GM18907 (cell line): ENCODE measurements at regions not wholly inside any gene's neighbourhood (a gene's known extent, or its start where the extent isn't known, plus 50 kb on each side); places are given as distances from the start of the nearest gene placed in this dataset.
"Not testable (repeated sequence)": the region's sequence is repeated elsewhere in the genome, so short reads cannot be mapped to it uniquely, and the experiment has no call there.

Experiments used
- ATAC-seq: cut with Tn5 transposase; IDR thresholded peaks from one replicate; pipeline ENCODE4 v1.9.1; 2021; ENCODE audit warnings: mild to moderate bottlenecking, moderate library complexity; ENCODE audit not compliant: unreplicated experiment

DNA sequence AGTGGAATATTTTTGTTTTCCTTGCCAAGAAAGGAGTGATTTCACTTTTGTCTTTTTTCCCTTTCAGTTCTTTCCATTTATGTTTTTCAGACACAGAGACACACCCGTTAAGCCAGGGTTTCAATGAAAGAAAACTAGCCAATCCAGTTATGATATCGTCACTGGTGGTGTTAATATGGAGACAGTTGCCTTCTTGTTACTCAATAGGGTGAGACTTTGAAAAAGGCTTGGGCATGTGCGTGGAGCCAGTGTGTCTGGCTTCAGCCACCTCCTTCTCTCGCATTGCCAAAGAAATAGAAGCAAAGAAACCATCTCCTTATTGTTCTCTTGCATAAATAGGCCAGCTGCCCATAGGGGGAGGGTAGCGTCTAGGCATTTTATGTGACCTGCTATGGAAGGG, 84.1 kb upstream of the DLX6 start:
- no peak for ATAC-seq

DNA sequence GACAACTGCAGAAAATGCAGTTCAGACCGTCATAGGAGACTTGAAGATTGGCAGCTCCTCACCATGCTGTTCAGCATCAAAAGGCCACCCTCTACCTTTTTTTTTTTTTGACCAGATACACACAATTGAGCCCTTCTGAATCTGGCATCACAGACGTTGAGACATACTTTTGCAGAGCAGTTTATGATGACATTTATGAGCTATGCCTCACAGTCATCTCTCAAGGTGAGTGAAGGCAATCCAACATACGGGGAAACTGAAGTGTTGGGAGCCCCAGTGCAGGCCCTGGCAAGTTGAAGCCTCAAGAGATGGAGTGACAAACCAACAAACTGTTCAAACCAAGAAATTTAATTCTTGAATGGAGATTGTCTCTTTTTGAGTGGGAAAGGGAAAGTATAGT, 83.6 kb upstream of the DLX6 start:
- ATAC-seq, result no peak

DNA sequence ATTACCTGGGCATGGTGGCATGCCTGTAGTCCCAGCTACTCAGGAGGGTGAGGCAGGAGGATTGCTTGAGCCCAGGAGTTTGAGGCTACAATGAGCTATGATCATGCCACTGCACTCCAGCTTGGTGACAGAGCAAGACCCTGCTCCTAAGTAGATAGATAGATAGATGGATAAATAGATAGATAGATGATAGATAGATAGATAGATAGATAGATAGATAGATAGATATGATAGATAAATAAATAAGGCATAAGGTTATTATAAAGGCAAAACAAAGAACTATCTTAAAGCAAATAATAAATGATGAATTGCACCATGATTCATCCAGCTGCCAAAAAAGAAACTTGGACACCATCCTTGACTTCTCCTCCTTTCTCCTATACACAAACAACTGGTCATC, 82.0 kb upstream of the DLX6 start:
- ATAC-seq, result not testable (repeated sequence)

DNA sequence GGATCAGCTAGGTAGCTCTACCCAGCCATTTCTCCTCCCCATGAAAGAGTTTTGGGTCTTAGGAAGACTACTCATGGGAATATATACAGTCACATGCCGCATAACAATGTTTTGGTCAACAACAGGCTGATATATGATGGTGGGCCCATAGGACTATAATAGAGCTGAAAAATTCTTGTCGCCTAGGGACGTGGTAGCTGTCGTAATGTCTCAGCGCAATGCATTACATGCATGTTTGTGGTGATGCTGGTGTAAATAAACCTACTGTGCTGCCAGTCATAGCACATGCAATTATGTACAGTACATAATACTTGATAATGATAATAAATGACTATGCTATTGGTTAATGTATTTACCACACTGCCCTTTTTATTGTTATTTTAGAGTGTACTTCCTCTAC, 78.2 kb upstream of the DLX6 start:
- ATAC-seq, result no peak

- ATAC-seq, result no peak
Measured at GRCh38 chr7:96928965-96929364, 76.4 kb upstream of the DLX6 start.

DNA sequence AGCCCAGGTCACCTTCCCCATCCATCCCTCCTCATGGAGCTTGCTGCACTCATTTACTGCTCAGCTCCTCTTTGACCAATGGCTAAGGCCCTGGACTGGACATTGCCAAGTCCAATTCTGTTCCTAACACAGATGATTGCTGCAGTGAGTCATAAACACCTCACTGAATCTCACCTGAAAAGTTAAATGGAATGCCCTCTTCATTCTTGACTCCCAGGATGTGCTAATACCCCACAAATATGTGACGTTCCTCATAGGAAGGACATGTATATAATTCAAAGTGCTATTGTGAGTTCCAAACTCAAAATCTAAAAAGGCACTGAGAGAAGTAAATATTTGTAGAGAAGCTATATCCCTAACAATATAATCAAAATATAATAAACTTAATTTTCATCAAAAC, 73.5 kb upstream of the DLX6 start:
- no peak for ATAC-seq

DNA sequence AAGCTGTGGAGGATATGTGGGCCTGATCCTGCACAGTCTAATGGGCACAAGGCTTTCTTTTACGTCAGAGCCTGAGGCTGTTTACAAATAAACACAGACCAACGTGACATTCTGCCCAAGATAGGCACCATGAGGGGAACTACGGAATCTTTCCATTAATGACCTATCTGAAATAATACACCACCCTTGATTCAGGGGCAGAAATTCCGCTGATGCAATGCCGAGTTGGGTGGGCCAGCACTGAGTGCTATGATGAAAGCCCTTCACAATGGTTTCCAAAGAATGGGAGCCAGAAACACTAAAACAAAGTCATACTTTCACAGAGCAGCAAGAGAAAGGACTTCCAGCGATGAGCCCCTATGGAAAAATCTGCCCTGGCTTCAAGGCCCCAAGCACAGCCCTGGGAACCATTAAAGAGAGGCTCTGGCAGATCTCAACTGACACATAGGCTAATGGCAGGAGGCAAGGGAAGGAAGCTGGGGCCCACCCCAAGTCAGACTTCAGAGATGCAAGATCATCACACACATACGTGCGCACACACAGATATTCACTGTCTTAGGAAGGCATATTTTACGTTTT, 72.2 kb upstream of the DLX6 start:
- no peak for ATAC-seq

DNA sequence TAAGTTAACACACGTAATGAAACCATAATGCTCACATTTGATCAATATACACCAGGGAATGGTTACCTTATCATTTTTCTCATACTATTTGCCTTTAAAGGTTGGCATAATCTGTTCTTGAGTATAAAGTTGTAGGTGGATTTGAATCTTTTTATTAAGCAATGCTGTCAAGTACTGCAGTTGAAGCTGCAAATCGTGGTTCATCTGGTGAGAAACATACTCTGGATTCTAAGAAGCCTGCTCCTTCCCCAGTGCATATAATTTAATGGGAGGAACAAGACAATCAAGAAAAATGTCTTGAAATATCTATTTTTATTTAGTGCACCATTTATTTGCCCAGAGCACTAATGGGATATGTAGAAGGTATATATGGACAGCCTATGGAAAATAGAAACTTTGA, 68.7 kb upstream of the DLX6 start:
- no peak for ATAC-seq

DNA sequence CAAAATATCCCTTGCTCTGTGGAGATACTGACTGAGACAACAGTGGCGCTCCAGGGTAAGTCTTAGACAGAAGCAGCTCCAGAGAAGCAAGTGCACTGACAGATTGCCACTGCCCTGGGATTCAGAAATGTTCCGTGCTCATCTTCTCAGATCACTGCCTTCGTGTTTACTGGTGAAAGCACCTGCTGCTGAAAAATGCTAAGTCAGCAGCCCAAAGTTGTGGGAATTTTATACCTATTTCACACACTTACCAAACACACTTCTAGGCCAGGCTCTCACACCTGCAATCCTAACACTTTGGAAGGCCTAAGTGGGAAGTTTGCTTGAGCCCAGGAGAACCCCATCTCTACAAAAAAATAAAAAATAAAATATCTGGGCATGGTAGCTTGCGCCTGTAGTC, 63.2 kb upstream of the DLX6 start:
- no peak for ATAC-seq

- ATAC-seq, result no peak
Measured at GRCh38 chr7:96949766-96950165, 55.6 kb upstream of the DLX6 start.

GRCh38 chr7:96952974-96953391, 52.4 kb upstream of the DLX6 start:
- ATAC-seq, result no peak

- no peak for ATAC-seq
Measured at GRCh38 chr7:96953676-96954513, 51.5 kb upstream of the DLX6 start.
